Gastrocnemius medialis (tissue), 4 donors: ENCODE measurements at regions not wholly inside any gene's neighbourhood (a gene's known extent, or its start where the extent isn't known, plus 50 kb on each side); places are given as distances from the start of the nearest gene placed in this dataset.

Source experiments
- CTCF ChIP-seq, 5 experiments: fragments of 450-650 bp in 3 of 5; fragments of 200-600 bp in 2 of 5; sonication (generic) in 2 of 5; IDR thresholded peaks in 4 of 5; conservative IDR thresholded peaks in 1 of 5; 1 replicate in 4 of 5; 2 replicates in 1 of 5; pipeline ENCODE4 v1.5.1; 2016 to 2019; ENCODE audit warnings: antibody characterized with exemption in 5 of 5, mild to moderate bottlenecking in 3 of 5, moderate library complexity in 3 of 5
- POLR2A ChIP-seq, 2 donors: fragments of 450-650 bp; IDR thresholded peaks; one replicate each; pipeline ENCODE4 v1.6.1; 2017; ENCODE audit warnings: antibody characterized with exemption in 2 of 2, mild to moderate bottlenecking in 2 of 2, moderate library complexity in 2 of 2

DNA sequence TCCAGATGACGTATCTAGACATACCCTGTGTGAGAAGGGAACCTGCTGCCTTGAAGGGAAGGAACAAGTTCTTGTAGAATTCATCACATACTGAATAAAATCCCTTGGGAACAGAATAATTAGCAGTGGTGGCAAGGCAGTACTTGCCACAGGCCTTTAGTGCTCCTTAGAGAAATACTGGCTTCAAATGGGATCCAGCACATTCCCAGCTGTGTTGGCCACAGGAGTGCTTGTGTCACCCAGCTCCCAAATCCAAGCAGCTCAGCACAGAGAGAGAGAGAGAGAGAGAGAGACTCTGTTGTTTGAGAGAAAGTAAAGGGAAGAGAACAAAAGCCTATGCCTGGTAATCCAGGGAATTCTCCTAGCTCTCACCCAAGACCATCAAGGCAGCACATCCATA lies 969.0 kb upstream of the ALCAM start:
- TF ChIP-seq CTCF (IDR thresholded peaks at IDR 0.05 in 4 of 5, conservative IDR thresholded peaks at IDR 0.05 in 1 of 5) (no peak), POLR2A (IDR thresholded peaks at IDR 0.05) (no peak)
